Large intestine (tissue), 3 donors: ENCODE measurements at regions not wholly inside any gene's neighbourhood (a gene's known extent, or its start where the extent isn't known, plus 50 kb on each side); places are given as distances from the start of the nearest gene placed in this dataset.
A peak's percentile ranks its signal among the peaks of the same experiment; 100 is the strongest.

Source experiments
- DNase-seq, 2 donors: peaks; one replicate each; pipeline versions ENCODE4 v3.0.0 to v3.0.0-alpha.2; 2013
- H3K27ac ChIP-seq: one replicate; pipeline ENCODE4 v1.5.1; 2013; ENCODE audit warnings: low read length
- H3K27me3 ChIP-seq: 2 replicates; pipeline ENCODE4 v1.6.1; 2013; ENCODE audit warnings: low read length; ENCODE audit not compliant: control insufficient read depth, insufficient read depth
- H3K36me3 ChIP-seq: 2 replicates; pipeline ENCODE4 v1.6.1; 2013; ENCODE audit warnings: low read length; ENCODE audit not compliant: control insufficient read depth, insufficient read depth
- H3K4me1 ChIP-seq: one replicate; pipeline ENCODE4 v1.6.1; 2013; ENCODE audit warnings: low read length; ENCODE audit not compliant: control insufficient read depth, insufficient read depth
- H3K4me3 ChIP-seq: one replicate; pipeline ENCODE4 v1.5.1; 2013; ENCODE audit warnings: low read length
- H3K9me3 ChIP-seq: one replicate; pipeline ENCODE4 v1.6.1; 2013; ENCODE audit warnings: mild to moderate bottlenecking, low read depth, low read length, moderate library complexity; ENCODE audit not compliant: control insufficient read depth
- WGBS: methylation state at CpG from one replicate; pipeline ENCODE4 v1.1.5; 2013; ENCODE audit warnings: low lambda C conversion rate; ENCODE audit not compliant: insufficient coverage; 5-methylcytosine and 5-hydroxymethylcytosine counted together

GRCh38 chr2:128439791-128440665 is 121.4 kb upstream of the HS6ST1 start:
- peaks cover 15% of the 10 kb centered on the region for H3K4me1 ChIP-seq
- no peaks in the 10 kb centered on the region for H3K27me3 ChIP-seq
- no peak overlapping the region for H3K27ac ChIP-seq
- H3K9me3 ChIP-seq: no peaks in the 10 kb centered on the region
- H3K36me3 ChIP-seq: no peaks in the 10 kb centered on the region
- WGBS: no CpG with 5 or more reads among the region's 13 CpGs
- no peak for DNase-seq
- no peak overlapping the region for H3K4me3 ChIP-seq

- DNase-seq: no peak
- Histone ChIP-seq H3K4me3 (no peak overlapping the region), H3K9me3 (no peaks in the 10 kb centered on the region), H3K4me1 (peaks cover 15% of the 10 kb centered on the region), H3K27ac (no peak overlapping the region), H3K27me3 (no peaks in the 10 kb centered on the region), H3K36me3 (no peaks in the 10 kb centered on the region)
- WGBS: no CpG with 5 or more reads among the region's 14 CpGs
These were observed 122.1 kb upstream of the HS6ST1 start for GRCh38 chr2:128440666-128441340.

GRCh38 chr2:128441341-128442052 is 122.8 kb upstream of the HS6ST1 start:
- no peak for DNase-seq
- no CpG with 5 or more reads among the region's 18 CpGs for WGBS
- no peaks in the 10 kb centered on the region for H3K27me3 ChIP-seq
- no peak overlapping the region for H3K27ac ChIP-seq
- H3K4me1 ChIP-seq: peaks cover 15% of the 10 kb centered on the region
- no peak overlapping the region for H3K4me3 ChIP-seq
- H3K9me3 ChIP-seq: no peaks in the 10 kb centered on the region
- H3K36me3 ChIP-seq: no peaks in the 10 kb centered on the region

DNA sequence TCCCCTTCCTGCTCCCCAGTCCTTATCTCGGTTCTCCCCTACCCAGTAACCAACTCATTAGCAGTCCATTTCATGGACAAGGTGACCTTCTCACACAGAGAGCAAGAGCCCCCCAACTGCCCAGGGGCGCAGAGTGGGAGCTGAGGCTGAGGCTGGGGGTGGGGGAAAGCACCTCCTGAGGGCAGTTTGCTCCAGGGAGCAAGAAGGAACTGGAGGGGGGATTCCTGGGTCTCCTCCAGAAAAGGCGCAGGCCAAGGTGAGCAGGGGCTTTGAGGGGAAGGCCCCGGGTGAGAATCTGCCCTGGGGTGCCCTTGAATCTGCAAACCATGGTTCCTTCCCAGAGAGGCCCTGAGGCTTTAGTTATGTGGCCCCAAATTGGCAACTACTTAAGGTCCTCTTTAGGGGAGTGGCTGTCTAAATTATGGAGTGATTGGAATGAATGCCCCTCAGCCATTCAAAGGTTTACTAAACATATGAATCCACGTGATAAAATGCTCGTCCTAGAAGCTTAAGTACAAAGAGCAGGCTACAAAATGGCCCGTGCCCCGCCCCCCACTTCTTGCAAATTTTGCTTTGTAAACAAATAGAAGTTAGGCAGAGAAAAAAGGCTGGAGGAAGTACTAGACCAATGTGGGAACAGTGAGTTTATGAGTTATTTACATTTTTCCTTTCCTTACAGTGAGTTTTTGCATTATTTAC is 123.5 kb upstream of the HS6ST1 start:
- H3K4me1 ChIP-seq: peaks cover 15% of the 10 kb centered on the region
- H3K9me3 ChIP-seq: no peaks in the 10 kb centered on the region
- no peaks in the 10 kb centered on the region for H3K27me3 ChIP-seq
- H3K36me3 ChIP-seq: no peaks in the 10 kb centered on the region
- H3K4me3 ChIP-seq: no peak overlapping the region
- WGBS: 20% methylated on average over 2 of the region's 8 CpGs
- H3K27ac ChIP-seq: peak overlapping the region; percentile 36
- peak; percentile 60 to 77 for DNase-seq

GRCh38 chr2:128442891-128443302 is 124.2 kb upstream of the HS6ST1 start:
- DNase-seq: no peak
- H3K4me1 ChIP-seq: peaks cover 15% of the 10 kb centered on the region
- no peaks in the 10 kb centered on the region for H3K36me3 ChIP-seq
- WGBS: no CpG with 5 or more reads among the region's 10 CpGs
- no peak overlapping the region for H3K4me3 ChIP-seq
- H3K27me3 ChIP-seq: no peaks in the 10 kb centered on the region
- no peaks in the 10 kb centered on the region for H3K9me3 ChIP-seq
- H3K27ac ChIP-seq: peak overlapping the region; percentile 35

GRCh38 chr2:128444121-128444771 is 125.6 kb upstream of the HS6ST1 start:
- H3K27ac ChIP-seq: no peak overlapping the region
- no peaks in the 10 kb centered on the region for H3K36me3 ChIP-seq
- DNase-seq: no peak
- H3K27me3 ChIP-seq: no peaks in the 10 kb centered on the region
- H3K4me1 ChIP-seq: peaks cover 15% of the 10 kb centered on the region
- 80% methylated on average over 1 of the region's 7 CpGs for WGBS
- H3K4me3 ChIP-seq: no peak overlapping the region
- H3K9me3 ChIP-seq: no peaks in the 10 kb centered on the region

DNA sequence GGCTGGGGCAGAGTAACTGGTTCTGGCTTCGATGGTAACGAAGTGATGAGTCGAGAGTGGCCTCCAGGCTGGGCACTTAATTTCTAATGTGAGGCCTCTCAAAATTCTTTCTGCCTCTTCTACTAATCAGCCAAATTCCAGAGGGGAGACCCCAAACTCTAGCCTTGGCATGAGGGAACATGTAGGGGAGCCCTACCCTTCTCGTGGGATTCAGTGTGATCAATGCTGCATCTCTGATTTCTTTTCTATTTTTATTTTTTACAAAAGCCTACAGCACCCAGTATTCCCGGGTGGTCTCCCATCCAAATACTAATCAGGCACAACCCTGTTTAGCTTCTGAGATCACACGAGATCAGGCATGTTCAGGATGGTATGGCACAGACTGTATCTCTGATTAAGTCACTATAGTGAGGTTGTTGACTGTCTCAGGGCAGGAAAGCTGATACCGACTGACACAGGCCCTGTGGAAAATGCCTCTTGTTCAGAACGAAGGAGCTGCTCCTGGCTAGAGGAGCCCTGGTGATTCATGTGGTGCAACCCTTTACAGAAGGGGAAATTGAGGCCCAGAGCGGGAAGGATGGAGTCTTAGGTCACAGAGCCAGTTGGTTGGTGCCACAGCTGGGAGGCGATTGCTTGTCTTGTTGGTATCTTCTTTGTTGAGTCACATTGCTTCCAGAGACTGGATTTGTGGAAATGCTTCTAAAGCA is 126.3 kb upstream of the HS6ST1 start:
- H3K36me3 ChIP-seq: no peaks in the 10 kb centered on the region
- no peak overlapping the region for H3K4me3 ChIP-seq
- no peaks in the 10 kb centered on the region for H3K9me3 ChIP-seq
- WGBS: 83% methylated on average over 1 of the region's 10 CpGs
- DNase-seq: no peak
- no peaks in the 10 kb centered on the region for H3K27me3 ChIP-seq
- H3K4me1 ChIP-seq: peaks cover 15% of the 10 kb centered on the region
- H3K27ac ChIP-seq: no peak overlapping the region

DNA sequence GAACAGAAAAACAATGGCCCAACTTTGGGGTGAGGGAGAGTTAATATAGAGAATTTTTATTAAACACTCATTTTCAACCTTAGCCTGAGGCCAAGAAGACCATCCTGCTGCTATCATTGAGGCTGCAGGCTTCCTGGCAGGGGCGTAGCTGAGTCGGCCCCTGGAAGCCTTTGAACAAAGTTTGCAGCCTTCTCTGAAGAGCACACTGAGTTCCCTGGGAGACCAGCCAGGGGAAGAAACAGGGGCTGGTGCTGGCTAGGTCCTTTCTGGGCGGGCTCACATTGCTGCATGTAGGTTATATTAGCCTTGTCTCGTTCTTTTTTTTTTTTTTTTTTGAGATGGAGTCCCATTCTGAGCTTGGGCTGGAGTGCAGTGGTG is 126.8 kb upstream of the HS6ST1 start:
- H3K27me3 ChIP-seq: no peaks in the 10 kb centered on the region
- no peaks in the 10 kb centered on the region for H3K9me3 ChIP-seq
- no peaks in the 10 kb centered on the region for H3K36me3 ChIP-seq
- no CpG with 5 or more reads among the region's 4 CpGs for WGBS
- no peak overlapping the region for H3K4me3 ChIP-seq
- peaks cover 15% of the 10 kb centered on the region for H3K4me1 ChIP-seq
- no peak overlapping the region for H3K27ac ChIP-seq
- DNase-seq: no peak

DNA sequence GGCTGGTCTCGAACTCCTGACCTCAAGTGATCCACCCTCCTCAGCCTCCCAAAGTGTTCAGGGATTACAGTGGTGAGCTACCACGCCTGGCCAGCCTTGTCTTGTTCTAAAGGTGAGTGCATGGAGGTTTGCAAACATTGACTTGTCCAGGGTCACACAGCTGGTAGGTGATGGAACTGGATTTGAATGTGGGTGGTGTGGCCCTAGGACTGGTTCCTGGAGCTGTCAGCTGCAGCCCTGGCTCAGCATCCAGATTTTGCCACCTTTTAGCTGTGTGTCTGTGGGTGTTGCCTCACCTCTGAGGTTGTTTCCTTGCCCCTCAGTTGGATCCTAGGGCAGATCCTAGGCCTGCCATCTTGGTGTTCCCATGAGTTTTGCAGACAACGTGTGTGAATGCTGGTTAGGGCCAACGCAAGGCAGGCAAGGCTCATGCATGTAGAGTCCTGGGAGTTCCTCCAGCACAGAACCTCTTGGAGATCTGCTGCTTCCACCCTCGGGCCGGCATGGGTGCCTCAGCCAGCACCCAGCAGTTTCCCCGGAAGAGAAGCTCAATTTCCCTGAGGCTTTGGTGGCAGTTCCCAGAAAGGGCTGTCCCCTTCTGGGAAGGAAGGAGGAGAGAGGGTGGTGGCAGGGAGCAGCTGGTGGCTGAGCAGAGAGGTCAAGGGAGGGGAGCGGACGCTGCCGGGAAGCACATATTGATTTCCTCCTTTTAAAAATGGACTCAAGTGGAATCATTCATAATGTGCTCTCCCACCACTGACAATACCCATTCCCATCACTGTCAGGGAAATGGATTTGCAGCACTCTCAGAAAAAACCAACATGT is 127.6 kb upstream of the HS6ST1 start:
- no peak overlapping the region for H3K27ac ChIP-seq
- H3K4me1 ChIP-seq: peaks cover 15% of the 10 kb centered on the region
- WGBS: no CpG with 5 or more reads among the region's 10 CpGs
- H3K4me3 ChIP-seq: no peak overlapping the region
- no peaks in the 10 kb centered on the region for H3K27me3 ChIP-seq
- DNase-seq: no peak
- no peaks in the 10 kb centered on the region for H3K36me3 ChIP-seq
- no peaks in the 10 kb centered on the region for H3K9me3 ChIP-seq
